Lung (tissue), 11 donors: ENCODE measurements at regions not wholly inside any gene's neighbourhood (a gene's known extent, or its start where the extent isn't known, plus 50 kb on each side); places are given as distances from the start of the nearest gene placed in this dataset.
A peak's percentile ranks its signal among the peaks of the same experiment; 100 is the strongest.

Experiments
- ATAC-seq: fragments of 200-7000 bp; cut with Tn5 transposase; one replicate; pipeline ENCODE4 v1.9.1; 2020; ENCODE audit warnings: moderate number of reproducible peaks; ENCODE audit not compliant: insufficient read depth, low FRiP score
- DNase-seq, 3 donors: peaks; one replicate each; pipeline ENCODE4 v3.0.0-alpha.2; 2013 to 2017
- H3K27ac ChIP-seq, 2 donors: one replicate each; pipeline ENCODE4 v1.5.1; 2013; ENCODE audit warnings: mild to moderate bottlenecking in 2 of 2, moderate library complexity in 2 of 2, control low read depth in 1 of 2, inconsistent platforms in 1 of 2, low read depth in 1 of 2, low read length in 1 of 2
- H3K27me3 ChIP-seq, 3 donors: one replicate each; pipeline ENCODE4 v1.5.1; 2013; ENCODE audit warnings: low read length in 2 of 3; ENCODE audit not compliant: control insufficient read depth in 3 of 3, insufficient read depth in 3 of 3
- H3K36me3 ChIP-seq, 4 donors: one replicate each; pipeline ENCODE4 v1.5.1; 2013; ENCODE audit warnings: low read length in 4 of 4, mild to moderate bottlenecking in 1 of 4, moderate library complexity in 1 of 4; ENCODE audit not compliant: control insufficient read depth in 4 of 4, insufficient read depth in 4 of 4
- H3K4me1 ChIP-seq, 5 donors: one replicate each; pipeline ENCODE4 v1.5.1; 2013; ENCODE audit warnings: low read length in 5 of 5, mild to moderate bottlenecking in 2 of 5, moderate library complexity in 1 of 5; ENCODE audit not compliant: control insufficient read depth in 5 of 5, insufficient read depth in 5 of 5
- H3K4me3 ChIP-seq: one replicate; pipeline ENCODE4 v1.5.1; 2013; ENCODE audit warnings: mild to moderate bottlenecking, control low read depth, moderate library complexity
- H3K9ac ChIP-seq, 2 donors: one replicate each; pipeline ENCODE4 v1.5.1; 2013; ENCODE audit warnings: low read length in 2 of 2, control low read depth in 1 of 2; ENCODE audit not compliant: insufficient read depth in 1 of 2
- H3K9me3 ChIP-seq, 4 donors: one replicate each; pipeline ENCODE4 v1.5.1; 2013; ENCODE audit warnings: low read length in 3 of 4, mild to moderate bottlenecking in 1 of 4, moderate library complexity in 1 of 4; ENCODE audit not compliant: control insufficient read depth in 4 of 4, insufficient read depth in 3 of 4
- CTCF ChIP-seq: IDR thresholded peaks from 2 replicates; pipeline ENCODE4 v1.5.1; 2012; ENCODE audit warnings: mild to moderate bottlenecking; ENCODE audit errors: control extremely low read depth, extremely low read depth
- WGBS, 2 donors: extraction: QIAGEN DNeasy Blood & Tissue Kit; methylation state at CpG; one replicate each; pipeline ENCODE4 v1.1.7; 2013; 5-methylcytosine and 5-hydroxymethylcytosine counted together
- donor health status: control.
- donor health status: control.
- donor health status: Bipolar disorder and iron deficiency.
- donor health status: healthy.
- donor health status: DM: yes; HTN: yes; CAD: no.

- H3K4me1 ChIP-seq: peaks cover 0 to 20% (median 3%) of the 10 kb centered on the region in 5 donors
- TF ChIP-seq CTCF: no peak
- H3K9ac ChIP-seq: no peak overlapping the region
- 71 to 87% methylated on average over 3 of the region's 3 CpGs for WGBS, 2 donors
- no peak overlapping the region for H3K4me3 ChIP-seq
- ATAC-seq (no peak), DNase-seq (peak in 2 of 3 donors; percentile 15 to 44)
- no peaks in the 10 kb centered on the region for H3K9me3 ChIP-seq
- H3K36me3 ChIP-seq: no peaks in the 10 kb centered on the region
- no peak overlapping the region for H3K27ac ChIP-seq
- no peaks in the 10 kb centered on the region for H3K27me3 ChIP-seq
These were observed 245.5 kb downstream of the SMARCA2 start for GRCh38 chr9:2260417-2261306.

GRCh38 chr9:2261421-2262103 lies 246.4 kb downstream of the SMARCA2 start:
- 65 to 77% methylated on average over 4 of the region's 4 CpGs for WGBS, 2 donors
- peaks cover 0 to 20% (median 3%) of the 10 kb centered on the region in 5 donors for H3K4me1 ChIP-seq
- TF ChIP-seq CTCF: no peak
- H3K4me3 ChIP-seq: no peak overlapping the region
- H3K9ac ChIP-seq: no peak overlapping the region
- no peak overlapping the region for H3K27ac ChIP-seq
- no peaks in the 10 kb centered on the region for H3K36me3 ChIP-seq
- no peaks in the 10 kb centered on the region for H3K9me3 ChIP-seq
- no peaks in the 10 kb centered on the region for H3K27me3 ChIP-seq
- DNase-seq (no peak), ATAC-seq (no peak)

- Histone ChIP-seq H3K4me3 (no peak overlapping the region), H3K9ac (no peak overlapping the region), H3K27me3 (no peaks in the 10 kb centered on the region), H3K9me3 (no peaks in the 10 kb centered on the region), H3K4me1 (peaks cover 0 to 29% (median 6%) of the 10 kb centered on the region in 5 donors), H3K36me3 (no peaks in the 10 kb centered on the region), H3K27ac (no peak overlapping the region)
- no peak for ATAC-seq
- WGBS, 2 donors: 83 to 92% methylated on average over 4 of the region's 4 CpGs
- DNase-seq: no peak
- TF ChIP-seq CTCF: no peak
These were observed 247.4 kb downstream of the SMARCA2 start for GRCh38 chr9:2262386-2263071.
